Heart left ventricle (tissue), 16 donors: ENCODE measurements at regions not wholly inside any gene's neighbourhood (a gene's known extent, or its start where the extent isn't known, plus 50 kb on each side); places are given as distances from the start of the nearest gene placed in this dataset.
"Not testable (repeated sequence)": the region's sequence is repeated elsewhere in the genome, so short reads cannot be mapped to it uniquely, and the experiment has no call there.

Source experiments
- ATAC-seq, 4 donors: fragments of 200-7000 bp; cut with Tn5 transposase; one replicate each; pipeline ENCODE4 v1.9.1; 2020 to 2022; ENCODE audit warnings: moderate library complexity in 4 of 4, mild to moderate bottlenecking in 3 of 4, moderate number of reproducible peaks in 1 of 4
- DNase-seq, 5 donors: peaks; one replicate each; pipeline ENCODE4 v3.0.0-alpha.2; 2020
- H3K27ac ChIP-seq, 12 donors: fragments of 200-600 bp; sonication (generic) in 4 of 12; one replicate each; pipeline versions ENCODE4 v1.5.0 to v1.8.0; 2016 to 2022; ENCODE audit warnings: mild to moderate bottlenecking in 2 of 12
- H3K27me3 ChIP-seq, 9 donors: fragments of 200-600 bp; sonication (generic) in 2 of 9; one replicate each; pipeline versions ENCODE4 v1.5.1 to v1.8.0; 2016 to 2022; ENCODE audit warnings: mild to moderate bottlenecking in 3 of 9
- H3K36me3 ChIP-seq, 9 donors: fragments of 200-600 bp; sonication (generic) in 2 of 9; one replicate each; pipeline versions ENCODE4 v1.5.0 to v1.8.0; 2018 to 2022; ENCODE audit warnings: mild to moderate bottlenecking in 2 of 9
- H3K4me1 ChIP-seq, 12 donors: fragments of 200-600 bp; sonication (generic) in 4 of 12; one replicate each; pipeline versions ENCODE4 v1.5.0 to v1.8.0; 2016 to 2022; ENCODE audit warnings: mild to moderate bottlenecking in 3 of 12
- H3K4me3 ChIP-seq, 12 donors: fragments of 200-600 bp; sonication (generic) in 4 of 12; one replicate each; pipeline versions ENCODE4 v1.5.0 to v1.8.0; 2017 to 2022; ENCODE audit warnings: mild to moderate bottlenecking in 9 of 12, moderate library complexity in 4 of 12
- H3K9me3 ChIP-seq, 12 donors: fragments of 200-600 bp; sonication (generic) in 4 of 12; one replicate each; pipeline versions ENCODE4 v1.5.0 to v1.8.0; 2016 to 2022; ENCODE audit warnings: mild to moderate bottlenecking in 1 of 12
- CTCF ChIP-seq, 12 donors: fragments of 200-600 bp; sonication (generic) in 4 of 12; IDR thresholded peaks; one replicate each; pipeline versions ENCODE4 v1.5.0 to v1.8.0; 2018 to 2022; ENCODE audit warnings: antibody characterized with exemption in 12 of 12, mild to moderate bottlenecking in 5 of 12
- POLR2A ChIP-seq, 2 donors: fragments of 450-650 bp; IDR thresholded peaks; one replicate each; pipeline ENCODE4 v1.6.1; 2017; ENCODE audit warnings: antibody characterized with exemption in 2 of 2, mild to moderate bottlenecking in 2 of 2, moderate library complexity in 2 of 2
- WGBS, 4 donors: extraction: QIAGEN DNeasy Blood & Tissue Kit in 2 of 4; methylation state at CpG; one replicate each; pipeline versions ENCODE4 v1.1.5 to v1.1.7; 2013 to 2018; 5-methylcytosine and 5-hydroxymethylcytosine counted together
- intact Hi-C, 10 donors: fragments of 100-400 bp; cut with DNase I; formaldehyde crosslinking; loops; one replicate each; pipeline versions ENCODE4 v1.11.1 to v1.14.2; 2022
- donor health status: ischemic (EF 13 %, LVEDD 7.1; RV severe dilation, severe dysfunction).
- donor health status: healthy with polysubstance abuse.
- donor health status: DM: no; HTN: yes; CAD: no.
- donor health status: DM: no; HTN: no; CAD: no.
- donor health status: ischemic (EF 25% LVEDD 6.9; RV normal size, moderate dysfunction).
- donor health status: ischemic (EF 25% LVEDD 5.7; RV mildly dilated, moderate dysfunction).
- donor health status: healthy.
- donor health status: DM: yes; HTN: yes; CAD: no.
- donor health status: ischemic (EF 35%, LVEDD 5.7; RV mildly dilated, moderate dysfunction).
- donor health status: nonischemic (EF 11% LVEDD 7.7; RV severe dilation, severe dysfunction).
- donor health status: DM: yes; HTN: yes; CAD: no.
- donor health status: PGD.
- donor health status: ischemic (EF 29% LVEDD 5.4; RV normal size, mild dysfunction).
- donor health status: nonischemic (EF 23%, LVEDD 6.1; RV moderate dilation, normal function).

- DNase-seq (no peak), ATAC-seq (no peak)
- intact Hi-C loops = no loop called here
- no peak for TF ChIP-seq POLR2A (IDR thresholded peaks at IDR 0.05)
- TF ChIP-seq CTCF (IDR thresholded peaks at IDR 0.05) = no peak
- H3K27ac ChIP-seq = no peak overlapping the region
- H3K4me1 ChIP-seq = no peaks in the 10 kb centered on the region
- H3K36me3 ChIP-seq = no peaks in the 10 kb centered on the region
- no peak overlapping the region for H3K4me3 ChIP-seq
- H3K9me3 ChIP-seq = peaks cover 0 to 36% (median 7%) of the 10 kb centered on the region in 12 donors
- H3K27me3 ChIP-seq = peaks cover 0 to 4% (median 0%) of the 10 kb centered on the region in 9 donors
- 64 to 81% (median 73%) methylated on average over 1 of the region's 1 CpG for WGBS, 4 donors
Measured at GRCh38 chr5:130520211-130520610, 615.9 kb downstream of the CHSY3 start.

- WGBS, 4 donors = 90 to 95% (median 91%) methylated on average over 2 of the region's 2 CpGs
- no peak overlapping the region for H3K4me3 ChIP-seq
- H3K36me3 ChIP-seq = no peaks in the 10 kb centered on the region
- H3K9me3 ChIP-seq = peaks cover 0 to 36% (median 7%) of the 10 kb centered on the region in 12 donors
- no peak for TF ChIP-seq POLR2A (IDR thresholded peaks at IDR 0.05)
- TF ChIP-seq CTCF (IDR thresholded peaks at IDR 0.05) = no peak
- ATAC-seq (no peak), DNase-seq (no peak)
- intact Hi-C loops = no loop called here
- no peaks in the 10 kb centered on the region for H3K4me1 ChIP-seq
- no peak overlapping the region for H3K27ac ChIP-seq
- H3K27me3 ChIP-seq = no peaks in the 10 kb centered on the region
Measured at GRCh38 chr5:130514984-130515690, 610.9 kb downstream of the CHSY3 start.

- Histone ChIP-seq H3K9me3 (peaks cover 0 to 13% (median 0%) of the 10 kb centered on the region in 12 donors), H3K27ac (no peak overlapping the region), H3K27me3 (no peaks in the 10 kb centered on the region), H3K36me3 (no peaks in the 10 kb centered on the region), H3K4me1 (no peaks in the 10 kb centered on the region), H3K4me3 (no peak overlapping the region)
- intact Hi-C loops = no loop called here
- ATAC-seq (no peak), DNase-seq (no peak)
- WGBS, 4 donors = 73 to 85% (median 81%) methylated on average over 4 of the region's 4 CpGs
- TF ChIP-seq POLR2A (IDR thresholded peaks at IDR 0.05) (no peak), CTCF (IDR thresholded peaks at IDR 0.05) (no peak)
Measured at GRCh38 chr5:130502702-130503101, 598.4 kb downstream of the CHSY3 start.

- no peak for DNase-seq
- no peaks in the 10 kb centered on the region for H3K36me3 ChIP-seq
- TF ChIP-seq CTCF (IDR thresholded peaks at IDR 0.05) (no peak), POLR2A (IDR thresholded peaks at IDR 0.05) (no peak)
- no peaks in the 10 kb centered on the region for H3K27me3 ChIP-seq
- no peaks in the 10 kb centered on the region for H3K4me1 ChIP-seq
- no peak for ATAC-seq
- WGBS, 4 donors = 63 to 72% (median 68%) methylated on average over 3 of the region's 3 CpGs
- peaks cover 0 to 14% (median 0%) of the 10 kb centered on the region in 12 donors for H3K9me3 ChIP-seq
- no peak overlapping the region for H3K4me3 ChIP-seq
- intact Hi-C loops = no loop called here
- no peak overlapping the region for H3K27ac ChIP-seq
Measured at GRCh38 chr5:130501151-130501865, 597.0 kb downstream of the CHSY3 start.

GRCh38 chr5:130500495-130500894 is 596.2 kb downstream of the CHSY3 start:
- H3K4me3 ChIP-seq, ATAC-seq, H3K27ac ChIP-seq, intact Hi-C loops, DNase-seq, H3K27me3 ChIP-seq, H3K36me3 ChIP-seq, H3K4me1 ChIP-seq: not testable (repeated sequence)
- WGBS, 4 donors = 88 to 94% (median 92%) methylated on average over 4 of the region's 4 CpGs
- peaks cover 0 to 19% (median 0%) of the 10 kb centered on the region in 12 donors for H3K9me3 ChIP-seq
